ENCODE measurements at regions not wholly inside any gene's neighbourhood (a gene's known extent, or its start where the extent isn't known, plus 50 kb on each side); places are given as distances from the start of the nearest gene placed in this dataset.

DNA sequence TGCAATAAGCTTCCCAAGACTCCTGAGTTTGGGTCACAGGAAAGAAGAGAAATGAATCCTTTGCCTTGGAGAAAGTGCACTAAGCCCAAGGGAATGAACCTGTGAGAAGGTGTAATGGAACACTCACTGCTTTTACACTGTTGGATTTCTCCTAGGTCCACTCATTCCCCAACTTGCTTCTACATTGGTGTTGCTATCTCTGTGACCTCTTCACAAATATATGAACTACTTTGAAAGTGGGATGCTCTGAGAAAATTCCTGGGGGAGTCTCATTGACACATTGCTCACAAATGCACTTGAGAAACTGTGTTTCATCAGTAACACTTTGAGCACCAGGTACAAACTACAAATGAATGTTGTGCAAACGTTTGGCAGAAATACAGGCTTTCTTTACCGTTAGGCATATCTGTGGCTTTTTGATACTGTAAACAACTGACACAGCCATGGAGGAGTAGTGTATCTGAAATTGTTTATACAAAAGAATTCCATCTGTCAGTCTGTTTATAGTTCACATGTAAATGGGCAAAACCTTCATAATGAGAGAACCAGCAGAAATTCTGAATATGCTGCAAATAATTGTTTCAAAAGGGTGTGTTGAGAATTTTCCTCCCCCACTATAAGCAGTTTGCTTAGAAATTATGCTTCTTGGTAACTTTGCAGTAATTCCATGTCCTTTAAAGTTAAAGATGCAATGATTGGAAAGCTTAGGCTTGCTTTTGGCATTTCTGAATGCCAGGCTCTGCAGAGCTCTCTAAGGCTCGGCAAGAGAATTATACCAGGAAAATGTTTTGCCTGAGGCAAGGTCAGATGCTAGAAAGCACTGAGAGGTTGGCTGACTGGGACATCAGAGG is 348.5 kb upstream of the DDHD1 start:
- peak; percentile 32 for DNase-seq

GRCh38 chr14:53500191-53500590 is 347.1 kb upstream of the DDHD1 start:
- no peak for DNase-seq

GRCh38 chr14:53496668-53497067 is 343.5 kb upstream of the DDHD1 start:
- DNase-seq: no peak

DNA sequence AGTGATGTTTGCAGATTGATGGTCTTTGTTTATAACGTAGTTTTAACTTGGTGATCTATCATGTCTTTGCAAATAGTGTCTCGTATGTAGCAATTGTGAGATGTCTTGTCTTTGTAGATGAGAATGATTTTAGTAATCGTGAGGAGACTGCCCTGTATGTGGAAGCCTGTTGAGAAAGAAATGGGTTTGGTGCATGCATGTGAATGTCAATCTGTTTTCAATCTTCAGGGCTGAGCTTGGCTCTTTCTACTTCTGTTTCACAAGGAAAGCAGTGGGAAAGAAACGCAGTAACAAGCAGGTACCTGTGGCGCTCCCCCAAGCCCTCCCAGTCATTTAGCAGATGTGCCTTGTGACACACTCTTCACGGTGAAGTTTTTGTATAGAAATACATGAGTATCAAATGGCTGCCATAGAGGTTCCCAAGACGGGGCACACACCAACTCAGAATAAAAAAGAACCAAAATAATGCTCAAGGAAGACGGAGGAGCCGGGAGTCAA is 342.8 kb upstream of the DDHD1 start:
- no peak for DNase-seq

DNA sequence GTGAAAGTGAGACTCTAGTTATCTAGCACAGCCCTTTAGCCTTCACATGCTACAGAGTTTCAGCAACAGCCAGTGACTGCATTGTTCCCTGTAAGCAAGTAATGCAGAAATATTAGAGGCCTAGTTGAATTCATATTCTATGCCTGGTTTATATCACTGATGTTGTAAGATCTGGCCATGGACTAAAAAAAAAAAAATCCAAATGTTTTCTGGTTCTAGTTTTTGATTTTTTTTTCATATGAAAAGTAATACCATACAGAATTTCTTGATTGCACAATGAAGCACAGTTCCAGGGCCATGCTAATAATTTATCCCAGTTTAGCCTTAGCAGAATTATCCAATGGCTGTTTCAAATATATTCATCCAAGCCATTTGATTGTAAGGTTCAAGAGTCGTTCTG is 341.5 kb upstream of the DDHD1 start:
- no peak for DNase-seq

- DNase-seq: no peak
Observed at GRCh38 chr14:53493860-53494259, 340.7 kb upstream of the DDHD1 start.

DNA sequence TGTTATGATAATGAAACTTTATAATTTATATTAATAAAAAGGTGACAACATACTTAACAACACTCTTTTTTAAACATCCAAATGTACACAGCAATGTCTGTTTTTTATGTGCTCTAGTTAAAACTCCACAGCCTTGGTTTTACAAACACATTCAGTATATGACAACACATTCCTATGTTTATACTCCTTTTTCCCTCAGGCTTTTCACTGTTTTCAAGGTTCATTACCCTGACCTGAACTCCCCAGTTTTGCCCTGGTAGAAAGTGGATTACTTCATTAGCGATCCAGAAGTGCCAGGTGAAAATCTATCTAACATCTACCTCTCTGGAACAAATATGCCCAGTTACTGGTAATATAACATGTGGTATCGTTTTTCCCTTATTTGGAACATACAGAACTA is 340.2 kb upstream of the DDHD1 start:
- DNase-seq: no peak

GRCh38 chr14:53491884-53492277 is 338.8 kb upstream of the DDHD1 start:
- no peak for DNase-seq

DNA sequence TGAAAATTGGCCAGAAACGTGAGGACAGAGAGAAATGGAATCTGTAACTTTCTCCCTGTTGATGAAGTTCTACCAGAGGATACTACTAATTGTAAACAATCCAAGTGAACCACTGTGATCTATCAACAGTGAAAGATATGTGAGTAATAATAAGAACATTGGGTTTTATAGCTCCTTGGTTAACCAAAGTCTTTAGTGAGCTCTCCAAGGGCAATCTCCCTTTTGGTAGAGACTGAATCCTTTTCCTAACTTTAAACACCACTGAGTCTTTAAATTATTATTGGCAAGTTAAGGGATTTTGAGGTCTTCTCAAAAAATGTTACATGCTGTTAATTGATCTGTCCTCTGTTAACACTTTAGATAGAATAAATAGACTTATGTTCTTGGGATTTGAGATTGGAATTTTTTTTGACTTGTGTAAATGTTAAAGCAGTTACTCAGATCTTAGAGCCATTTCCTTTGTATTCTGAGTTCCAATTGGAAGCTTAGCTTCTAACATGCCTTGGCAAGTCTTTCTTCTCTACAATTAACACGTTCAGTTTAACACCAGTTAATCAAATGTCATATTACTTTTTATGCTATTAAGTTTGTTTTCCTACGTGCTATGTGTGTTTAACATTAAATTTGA is 338.2 kb upstream of the DDHD1 start:
- no peak for DNase-seq

DNA sequence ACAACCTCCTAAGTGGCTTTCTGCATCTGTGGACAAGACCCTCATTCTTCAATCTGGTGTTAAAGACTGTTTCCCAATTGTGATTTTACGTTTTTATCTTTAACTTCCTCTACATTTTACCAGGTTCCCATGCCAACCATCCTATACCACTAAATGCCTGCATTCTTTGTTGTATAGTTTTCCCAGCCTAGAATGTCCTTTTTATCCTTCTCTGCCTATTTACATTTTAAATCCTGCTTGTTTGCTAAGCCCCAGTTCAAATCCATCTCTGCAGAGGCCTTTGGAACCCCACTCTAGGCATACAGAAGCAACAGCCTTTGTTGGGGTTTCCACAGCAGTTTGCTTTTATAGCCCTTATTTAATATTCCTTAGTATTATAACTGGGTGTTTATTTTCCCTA is 325.1 kb upstream of the DDHD1 start:
- DNase-seq: no peak

DNA sequence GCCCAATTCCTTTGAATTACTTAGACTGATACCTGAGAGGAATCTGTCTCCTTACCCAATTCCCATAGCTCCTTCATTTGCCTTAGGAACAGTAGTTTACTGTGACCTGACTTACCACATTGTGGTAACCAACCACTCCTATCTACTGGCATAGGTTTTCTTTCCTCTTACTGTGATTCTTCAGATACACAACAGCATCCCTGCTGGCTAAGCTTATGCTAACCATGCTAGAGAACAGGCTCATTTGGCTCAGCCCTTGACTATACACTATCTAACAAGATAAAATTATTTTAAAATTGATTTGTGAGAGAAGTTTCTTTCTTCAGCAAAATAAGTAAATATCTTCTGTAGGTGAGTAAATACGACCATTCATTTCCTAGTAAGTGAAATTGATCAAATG is 320.4 kb upstream of the DDHD1 start:
- DNase-seq: no peak

- DNase-seq: no peak
Observed at GRCh38 chr14:53472306-53472705, 319.2 kb upstream of the DDHD1 start.

- DNase-seq: no peak
Observed at GRCh38 chr14:53470351-53471043, 317.4 kb upstream of the DDHD1 start.

GRCh38 chr14:53468876-53469275 is 315.8 kb upstream of the DDHD1 start:
- no peak for DNase-seq

DNA sequence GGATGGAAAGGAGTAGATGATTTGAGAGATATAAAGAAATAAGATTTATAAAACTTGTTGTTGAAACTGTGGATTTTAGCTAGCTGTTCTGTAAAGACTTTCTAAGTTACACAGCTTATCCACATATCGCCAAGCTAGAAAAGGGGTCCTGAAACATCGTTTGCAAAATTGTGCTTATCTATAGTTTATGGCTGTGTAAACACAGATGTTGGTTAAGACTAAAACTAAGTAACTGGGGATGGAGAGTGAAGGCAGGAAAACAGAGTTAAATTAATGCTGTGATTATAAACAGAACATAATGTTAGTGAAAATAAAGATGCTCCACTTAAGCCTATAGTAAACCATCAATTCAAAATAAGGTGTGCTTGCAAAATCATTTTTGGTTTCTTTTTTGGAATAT is 311.3 kb upstream of the DDHD1 start:
- no peak for DNase-seq

DNA sequence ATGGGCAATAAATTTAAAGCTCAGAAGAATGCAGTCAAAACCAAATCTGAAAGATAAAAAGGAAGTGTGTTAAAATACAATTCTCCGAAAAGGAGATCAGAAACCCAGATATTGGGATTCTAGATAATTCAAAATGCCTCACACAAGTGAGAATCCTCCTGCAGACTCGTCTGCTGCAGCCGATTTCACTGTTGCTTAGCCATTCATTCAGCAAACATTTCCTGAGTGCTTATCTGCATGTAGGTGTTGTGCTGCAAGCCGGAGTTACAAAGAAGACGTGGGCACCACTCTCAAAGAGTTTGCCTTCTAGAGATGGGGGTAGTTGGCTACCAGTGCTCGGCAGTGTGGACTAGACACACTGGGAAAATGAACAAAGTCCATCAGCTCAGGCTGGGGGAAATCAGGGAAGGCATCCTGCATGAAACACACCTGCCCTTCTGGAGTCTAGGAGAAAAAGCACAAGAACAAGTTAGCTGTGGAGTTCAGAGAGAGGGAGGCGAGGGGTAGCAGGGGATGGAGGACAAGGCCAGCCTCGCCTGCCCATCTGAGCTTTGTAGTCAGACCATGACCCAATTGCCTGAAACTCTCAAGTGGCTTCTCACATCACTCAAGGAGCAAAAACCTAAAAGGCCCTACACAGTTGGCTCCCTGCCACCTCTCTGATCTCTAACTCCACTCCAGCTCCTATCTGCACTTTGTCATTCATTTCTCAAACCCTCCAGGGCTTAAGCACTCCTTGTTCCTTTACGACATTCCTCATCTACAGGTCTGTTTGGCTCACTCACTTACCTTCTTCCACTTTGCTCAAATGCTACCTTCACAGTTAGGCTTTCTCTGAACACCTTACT is 310.0 kb upstream of the DDHD1 start:
- no peak for DNase-seq

GRCh38 chr14:53461858-53462257 is 308.7 kb upstream of the DDHD1 start:
- DNase-seq: no peak

- no peak for DNase-seq
Observed at GRCh38 chr14:53460544-53460943, 307.4 kb upstream of the DDHD1 start.

GRCh38 chr14:53458368-53458814 is 305.3 kb upstream of the DDHD1 start:
- DNase-seq: no peak

DNA sequence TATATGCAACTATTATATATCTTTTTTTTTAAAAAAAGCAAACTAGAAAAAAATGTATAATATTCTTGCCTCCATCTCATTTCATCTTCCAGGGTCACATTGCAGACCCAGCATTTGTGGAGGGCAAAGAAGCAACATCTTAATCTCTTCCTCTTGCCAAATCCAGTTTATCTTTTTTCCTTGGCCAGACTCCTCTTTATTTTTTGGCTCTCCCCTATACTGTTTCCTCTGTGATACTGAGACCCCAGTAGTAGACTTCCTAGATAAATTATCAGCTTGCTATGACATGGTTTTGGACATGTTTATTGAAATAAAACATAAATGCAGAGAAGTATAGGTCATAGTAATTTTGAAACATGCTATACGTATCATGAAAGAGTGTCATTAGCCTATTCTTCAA is 303.8 kb upstream of the DDHD1 start:
- no peak for DNase-seq

DNA sequence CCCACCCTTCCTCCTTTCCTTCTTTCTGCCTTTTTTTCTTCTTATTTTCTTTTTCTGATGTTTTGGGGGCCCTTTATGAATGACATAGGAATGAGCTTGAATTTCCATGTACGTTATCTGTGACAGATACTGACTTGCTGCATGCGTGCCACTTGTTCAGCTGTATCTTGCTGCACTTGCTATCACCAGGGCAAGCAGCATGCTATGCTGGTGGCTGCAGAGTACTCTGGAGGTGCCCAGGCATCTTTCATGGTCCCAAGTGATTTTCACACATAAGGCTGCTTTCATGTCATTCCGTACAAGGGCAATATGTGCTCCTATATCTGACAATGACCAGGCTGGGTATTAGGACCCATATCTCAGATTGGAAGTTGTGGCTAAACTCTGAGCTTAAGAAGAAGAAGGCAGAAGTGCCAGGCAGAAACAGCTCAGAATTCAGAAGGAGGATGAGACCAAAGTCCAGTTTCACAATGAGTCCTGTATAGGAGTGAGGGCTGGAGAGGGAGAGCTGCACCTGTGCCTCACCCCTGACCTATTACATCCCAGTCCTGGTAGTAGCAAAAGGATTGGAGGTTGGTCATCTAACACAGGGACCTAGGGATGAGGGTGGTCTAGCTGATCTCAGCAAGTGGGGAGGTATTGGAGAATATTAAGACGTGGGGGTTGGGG is 299.0 kb upstream of the DDHD1 start:
- no peak for DNase-seq

GRCh38 chr14:53450871-53451270 is 297.7 kb upstream of the DDHD1 start:
- no peak for DNase-seq
